Sigmoid colon (tissue), 4 donors: ENCODE measurements at regions not wholly inside any gene's neighbourhood (a gene's known extent, or its start where the extent isn't known, plus 50 kb on each side); places are given as distances from the start of the nearest gene placed in this dataset.

ENCODE experiments used
- CTCF ChIP-seq, 4 experiments: fragments of 450-650 bp in 3 of 4; fragments of 200-600 bp in 1 of 4; IDR thresholded peaks; one replicate each; pipeline ENCODE4 v1.5.1; 2016 to 2019; ENCODE audit warnings: antibody characterized with exemption in 4 of 4, mild to moderate bottlenecking in 3 of 4, moderate library complexity in 2 of 4
- POLR2A ChIP-seq, 2 donors: fragments of 450-650 bp; IDR thresholded peaks; one replicate each; pipeline ENCODE4 v1.6.1; 2016; ENCODE audit warnings: antibody characterized with exemption in 2 of 2, mild to moderate bottlenecking in 2 of 2, moderate library complexity in 2 of 2
- POLR2AphosphoS5 ChIP-seq, 4 donors: sonication (generic); formaldehyde crosslinking; IDR thresholded peaks; one replicate each; pipeline ENCODE4 v1.6.1; 2017; ENCODE audit warnings: antibody characterized with exemption in 4 of 4

- TF ChIP-seq CTCF (IDR thresholded peaks at IDR 0.05) (no peak), POLR2AphosphoS5 (IDR thresholded peaks at IDR 0.05) (no peak), POLR2A (IDR thresholded peaks at IDR 0.05) (no peak)
Measured at GRCh38 chr1:94637121-94637520, 95.6 kb upstream of the F3 start.
